ENCODE measurements at regions not wholly inside any gene's neighbourhood (a gene's known extent, or its start where the extent isn't known, plus 50 kb on each side); places are given as distances from the start of the nearest gene placed in this dataset.

GRCh38 chr4:92122911-92123310, 180.9 kb upstream of the GRID2 start:
- DNase-seq: no peak

GRCh38 chr4:92128676-92129075, 175.1 kb upstream of the GRID2 start:
- no peak for DNase-seq

GRCh38 chr4:92129408-92129994, 174.3 kb upstream of the GRID2 start:
- DNase-seq: no peak

- no peak for DNase-seq
These were observed 167.3 kb upstream of the GRID2 start for GRCh38 chr4:92136434-92136833.

GRCh38 chr4:92163348-92163747, 140.4 kb upstream of the GRID2 start:
- DNase-seq: no peak

- no peak for DNase-seq
These were observed 133.4 kb upstream of the GRID2 start for GRCh38 chr4:92170340-92170739.

- DNase-seq: no peak
These were observed 131.6 kb upstream of the GRID2 start for GRCh38 chr4:92172203-92172602.

GRCh38 chr4:92175250-92175649, 128.5 kb upstream of the GRID2 start:
- no peak for DNase-seq

- no peak for DNase-seq
These were observed 121.6 kb upstream of the GRID2 start for GRCh38 chr4:92182006-92182735.

- DNase-seq: no peak
These were observed 120.9 kb upstream of the GRID2 start for GRCh38 chr4:92182736-92183407.

GRCh38 chr4:92183825-92184224, 119.9 kb upstream of the GRID2 start:
- no peak for DNase-seq

GRCh38 chr4:92184566-92184965, 119.2 kb upstream of the GRID2 start:
- DNase-seq: no peak

- DNase-seq: no peak
These were observed 117.5 kb upstream of the GRID2 start for GRCh38 chr4:92186239-92186638.

- DNase-seq: no peak
These were observed 114.6 kb upstream of the GRID2 start for GRCh38 chr4:92189146-92189545.

GRCh38 chr4:92198711-92199110, 105.1 kb upstream of the GRID2 start:
- DNase-seq: no peak

GRCh38 chr4:92199135-92199534, 104.6 kb upstream of the GRID2 start:
- DNase-seq: no peak

- peak in 1 of 2 experiments; percentile 12 for DNase-seq
These were observed 92.9 kb upstream of the GRID2 start for GRCh38 chr4:92210906-92211305.

GRCh38 chr4:92215476-92215875, 88.3 kb upstream of the GRID2 start:
- peak in 1 of 2 experiments; percentile 12 for DNase-seq

GRCh38 chr4:92231511-92231910, 72.3 kb upstream of the GRID2 start:
- no peak for DNase-seq

- DNase-seq: no peak
These were observed 71.2 kb upstream of the GRID2 start for GRCh38 chr4:92232566-92232965.

- DNase-seq: no peak
These were observed 69.2 kb upstream of the GRID2 start for GRCh38 chr4:92234393-92235176.

- DNase-seq: no peak
These were observed 68.0 kb upstream of the GRID2 start for GRCh38 chr4:92235731-92236130.

GRCh38 chr4:92236877-92237276, 66.9 kb upstream of the GRID2 start:
- DNase-seq: no peak

All from cerebellar nuclear complex (tissue), 1 donor.